ENCODE measurements at regions not wholly inside any gene's neighbourhood (a gene's known extent, or its start where the extent isn't known, plus 50 kb on each side); places are given as distances from the start of the nearest gene placed in this dataset.

GRCh38 chr10:61609701-61610100 lies 53.0 kb upstream of the CABCOCO1 start:
- TF ChIP-seq POLR2A (IDR thresholded peaks at IDR 0.05) (no peak), CTCF (IDR thresholded peaks at IDR 0.05) (no peak), POLR2AphosphoS5 (IDR thresholded peaks at IDR 0.05) (no peak)

All from sigmoid colon (tissue), 4 donors.